HG03135 (cell line): ENCODE measurements at regions not wholly inside any gene's neighbourhood (a gene's known extent, or its start where the extent isn't known, plus 50 kb on each side); places are given as distances from the start of the nearest gene placed in this dataset.

Experiments used
- ATAC-seq: cut with Tn5 transposase; IDR thresholded peaks from one replicate; pipeline ENCODE4 v1.9.1; 2021; ENCODE audit warnings: mild to moderate bottlenecking, moderate library complexity; ENCODE audit not compliant: unreplicated experiment

- no peak for ATAC-seq
Measured at GRCh38 chr2:126774290-126774689, 118.3 kb downstream of the GYPC start.

GRCh38 chr2:126774761-126775160 lies 118.8 kb downstream of the GYPC start:
- no peak for ATAC-seq

GRCh38 chr2:126775300-126775985 lies 119.5 kb downstream of the GYPC start:
- no peak for ATAC-seq

GRCh38 chr2:126776255-126776654 lies 120.3 kb downstream of the GYPC start:
- ATAC-seq: no peak

GRCh38 chr2:126776692-126777619 lies 121.0 kb downstream of the GYPC start:
- ATAC-seq: peak; percentile 91

GRCh38 chr2:126777620-126777978 lies 121.1 kb upstream of the TEX51 start:
- peak; percentile 19 for ATAC-seq

GRCh38 chr2:126778561-126779501 lies 119.9 kb upstream of the TEX51 start:
- ATAC-seq: no peak

GRCh38 chr2:126781206-126781605 lies 117.5 kb upstream of the TEX51 start:
- ATAC-seq: no peak

- no peak for ATAC-seq
Measured at GRCh38 chr2:126781806-126782205, 116.9 kb upstream of the TEX51 start.

- ATAC-seq: no peak
Measured at GRCh38 chr2:126782648-126783047, 116.0 kb upstream of the TEX51 start.

- ATAC-seq: no peak
Measured at GRCh38 chr2:126783341-126783740, 115.3 kb upstream of the TEX51 start.

- no peak for ATAC-seq
Measured at GRCh38 chr2:126784045-126784444, 114.6 kb upstream of the TEX51 start.

GRCh38 chr2:126784621-126785020 lies 114.1 kb upstream of the TEX51 start:
- no peak for ATAC-seq

GRCh38 chr2:126785236-126785635 lies 113.5 kb upstream of the TEX51 start:
- ATAC-seq: no peak

GRCh38 chr2:126785862-126786261 lies 112.8 kb upstream of the TEX51 start:
- ATAC-seq: no peak

- ATAC-seq: no peak
Measured at GRCh38 chr2:126786765-126787164, 111.9 kb upstream of the TEX51 start.

GRCh38 chr2:126787289-126787688 lies 111.4 kb upstream of the TEX51 start:
- no peak for ATAC-seq

GRCh38 chr2:126788113-126788512 lies 110.6 kb upstream of the TEX51 start:
- ATAC-seq: no peak

GRCh38 chr2:126788652-126789051 lies 110.0 kb upstream of the TEX51 start:
- ATAC-seq: no peak

- ATAC-seq: no peak
Measured at GRCh38 chr2:126790987-126791780, 107.5 kb upstream of the TEX51 start.
